Right cardiac atrium (tissue), 5 donors: ENCODE measurements at regions not wholly inside any gene's neighbourhood (a gene's known extent, or its start where the extent isn't known, plus 50 kb on each side); places are given as distances from the start of the nearest gene placed in this dataset.
A peak's percentile ranks its signal among the peaks of the same experiment; 100 is the strongest.

Source experiments
- ATAC-seq, 2 donors: fragments of 200-7000 bp; cut with Tn5 transposase; one replicate each; pipeline versions ENCODE4 v1.8.0 to v1.9.1; 2020; ENCODE audit warnings: moderate library complexity in 2 of 2, mild to moderate bottlenecking in 1 of 2
- DNase-seq, 3 donors: peaks; one replicate each; pipeline ENCODE4 v3.0.0-alpha.2; 2020
- H3K27ac ChIP-seq: one replicate; pipeline ENCODE4 v1.5.1; 2013; ENCODE audit warnings: mild to moderate bottlenecking, low read length, control low read depth, moderate library complexity
- H3K27me3 ChIP-seq: one replicate; pipeline ENCODE4 v1.6.1; 2013; ENCODE audit not compliant: control insufficient read depth, insufficient read depth
- H3K4me1 ChIP-seq: one replicate; pipeline ENCODE4 v1.6.1; 2013; ENCODE audit warnings: low read length; ENCODE audit not compliant: control insufficient read depth, insufficient read depth
- H3K4me3 ChIP-seq: one replicate; pipeline ENCODE4 v1.5.1; 2013; ENCODE audit warnings: low read length, control low read depth
- H3K9me3 ChIP-seq: one replicate; pipeline ENCODE4 v1.6.1; 2013; ENCODE audit warnings: low read length; ENCODE audit not compliant: control insufficient read depth
- WGBS: extraction: QIAGEN DNeasy Blood & Tissue Kit; methylation state at CpG from one replicate; pipeline ENCODE4 v1.1.7; 2013; 5-methylcytosine and 5-hydroxymethylcytosine counted together
- intact Hi-C, 4 donors: fragments of 100-400 bp; cut with DNase I; formaldehyde crosslinking; loops; one replicate each; pipeline versions ENCODE4 v1.11.0 to v1.14.0; 2022 to 2023
- donor health status: healthy with polysubstance abuse.
- donor health status: DM: no; HTN: yes; CAD: no.
- donor health status: DM: no; HTN: no; CAD: no.
- donor health status: DM: no; HTN: yes; CAD: no; lungs with severe emphysema.
- donor health status: DM: yes; HTN: yes; CAD: no.

DNA sequence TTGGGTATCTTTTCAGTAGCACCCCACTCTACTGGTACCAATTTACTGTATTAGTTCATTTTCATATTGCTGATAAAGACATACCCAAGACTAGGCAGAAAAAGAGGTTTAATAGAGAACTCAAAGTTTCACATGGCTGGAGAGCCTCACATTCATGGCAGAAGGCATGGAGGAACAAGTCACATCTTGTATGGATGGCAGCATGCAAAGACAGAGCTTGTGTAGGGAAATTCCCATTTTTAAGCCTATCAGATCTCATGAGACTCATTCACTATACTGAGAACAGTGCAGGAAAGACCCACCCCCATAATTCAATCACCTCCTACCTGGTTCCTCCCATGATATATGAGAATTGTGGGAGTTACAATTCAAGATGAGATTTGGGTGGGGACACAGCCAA, 878.6 kb upstream of the ADGRL4 start:
- no peaks in the 10 kb centered on the region for H3K27me3 ChIP-seq
- no peak overlapping the region for H3K4me3 ChIP-seq
- no peaks in the 10 kb centered on the region for H3K4me1 ChIP-seq
- ATAC-seq (no peak), DNase-seq (no peak)
- intact Hi-C loops: no loop called here
- no peaks in the 10 kb centered on the region for H3K9me3 ChIP-seq
- H3K27ac ChIP-seq: no peak overlapping the region

DNA sequence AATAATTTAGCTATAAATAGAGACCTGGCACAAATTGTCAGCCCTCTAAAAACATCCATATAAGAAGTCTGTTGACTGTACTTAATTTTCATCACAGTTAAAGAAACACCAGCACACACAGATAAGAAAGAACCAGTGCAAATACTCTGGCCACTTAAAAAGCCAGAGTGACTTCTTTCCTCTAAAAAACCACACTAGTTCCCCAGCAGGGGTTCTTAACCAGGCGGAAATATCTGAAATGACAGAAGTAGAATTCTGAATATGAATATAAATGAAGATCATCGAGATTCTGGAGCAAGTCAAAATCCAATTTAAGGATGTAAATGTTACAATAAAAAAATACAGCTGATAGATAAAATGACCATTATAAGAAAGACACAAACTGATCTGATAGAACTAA, 870.6 kb upstream of the ADGRL4 start:
- Histone ChIP-seq H3K27ac (no peak overlapping the region), H3K4me1 (no peaks in the 10 kb centered on the region), H3K27me3 (no peaks in the 10 kb centered on the region), H3K9me3 (no peaks in the 10 kb centered on the region), H3K4me3 (no peak overlapping the region)
- DNase-seq (no peak), ATAC-seq (no peak)
- 75% methylated on average over 2 of the region's 2 CpGs for WGBS
- intact Hi-C loops: no loop called here

DNA sequence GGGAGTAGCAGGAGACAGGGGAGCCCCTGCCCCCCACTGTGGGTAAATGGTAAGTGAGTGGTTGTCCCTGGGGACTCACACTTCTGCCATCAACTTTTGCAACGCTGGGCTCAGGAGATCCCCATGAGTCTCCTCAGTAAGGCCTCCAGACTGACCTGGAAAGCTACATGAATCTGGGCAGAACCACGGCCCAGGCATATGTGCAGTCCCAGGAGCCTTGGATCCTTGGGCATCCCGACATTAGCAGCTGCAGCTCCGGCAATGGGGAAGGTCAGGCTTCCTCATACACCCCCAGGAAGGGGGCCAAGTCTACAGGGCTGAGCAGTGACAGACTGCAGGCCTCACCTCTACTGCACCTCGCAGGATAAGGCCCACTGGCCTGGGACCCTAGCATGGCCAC, 868.7 kb upstream of the ADGRL4 start:
- no peaks in the 10 kb centered on the region for H3K4me1 ChIP-seq
- ATAC-seq: peak in 1 of 2 donors; percentile 26
- no peaks in the 10 kb centered on the region for H3K9me3 ChIP-seq
- 94% methylated on average over 5 of the region's 5 CpGs for WGBS
- H3K27me3 ChIP-seq: no peaks in the 10 kb centered on the region
- intact Hi-C loops: no loop called here
- H3K27ac ChIP-seq: no peak overlapping the region
- no peak for DNase-seq
- H3K4me3 ChIP-seq: no peak overlapping the region

DNA sequence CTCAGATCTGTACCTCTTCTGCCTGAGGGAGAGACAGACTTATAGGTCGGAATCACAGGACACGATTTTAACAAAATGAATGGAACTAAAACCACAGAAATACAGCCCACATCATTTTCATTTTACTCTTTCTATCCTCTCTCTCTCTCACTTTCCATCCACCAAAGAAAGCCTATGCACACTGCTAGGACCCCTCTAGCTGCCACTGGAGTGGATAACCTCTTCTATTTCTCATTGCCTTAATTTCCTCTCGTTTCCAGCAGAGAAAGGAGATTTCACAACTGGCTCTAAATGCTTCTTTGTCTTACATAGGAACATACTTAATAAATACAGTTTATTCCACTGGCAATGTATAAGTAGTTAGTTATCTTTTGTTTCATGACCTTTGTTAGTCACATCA, 867.8 kb upstream of the ADGRL4 start:
- Histone ChIP-seq H3K27ac (no peak overlapping the region), H3K27me3 (no peaks in the 10 kb centered on the region), H3K9me3 (no peaks in the 10 kb centered on the region), H3K4me1 (no peaks in the 10 kb centered on the region), H3K4me3 (no peak overlapping the region)
- DNase-seq (no peak), ATAC-seq (no peak)
- intact Hi-C loops: no loop called here
- 81% methylated on average over 3 of the region's 3 CpGs for WGBS

DNA sequence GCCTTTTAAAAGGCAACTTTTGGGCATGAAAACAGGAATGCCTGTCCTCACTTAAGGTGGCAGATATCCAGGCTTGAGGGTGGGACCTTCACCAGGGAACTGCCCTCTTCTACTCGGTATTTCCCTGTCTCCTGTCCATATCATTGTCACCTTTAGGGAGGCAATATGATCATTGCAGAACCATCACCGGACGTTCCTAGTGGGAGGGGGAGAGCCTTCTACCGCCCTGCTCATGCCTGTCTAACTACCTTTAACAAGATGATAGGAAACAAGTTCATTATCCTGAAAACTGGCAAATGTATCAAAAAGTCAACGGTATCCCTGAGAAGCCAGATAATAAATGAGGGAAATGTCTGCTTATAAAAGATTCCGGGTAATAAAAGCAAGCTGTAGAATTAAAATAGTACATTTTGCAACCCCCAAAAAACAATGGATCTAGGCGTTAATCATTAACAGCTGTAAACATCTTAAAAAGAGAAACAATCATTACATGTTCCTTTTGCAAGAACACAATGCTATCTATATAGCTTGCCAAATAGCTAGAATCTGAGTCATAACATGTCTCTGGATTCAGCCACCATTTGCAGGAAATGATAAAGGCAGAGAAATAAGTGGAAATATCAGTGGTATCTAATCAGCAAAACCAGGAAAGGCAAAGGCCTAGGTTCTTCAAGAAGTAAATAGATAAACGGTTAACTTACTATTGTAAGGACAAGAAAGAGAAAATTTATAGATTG, 852.9 kb upstream of the ADGRL4 start:
- 40% methylated on average over 8 of the region's 8 CpGs for WGBS
- intact Hi-C loops: no loop called here
- Histone ChIP-seq H3K27me3 (no peaks in the 10 kb centered on the region), H3K9me3 (no peaks in the 10 kb centered on the region), H3K4me3 (no peak overlapping the region), H3K27ac (no peak overlapping the region), H3K4me1 (no peaks in the 10 kb centered on the region)
- DNase-seq: no peak
- ATAC-seq: peak; percentile 71 to 87

DNA sequence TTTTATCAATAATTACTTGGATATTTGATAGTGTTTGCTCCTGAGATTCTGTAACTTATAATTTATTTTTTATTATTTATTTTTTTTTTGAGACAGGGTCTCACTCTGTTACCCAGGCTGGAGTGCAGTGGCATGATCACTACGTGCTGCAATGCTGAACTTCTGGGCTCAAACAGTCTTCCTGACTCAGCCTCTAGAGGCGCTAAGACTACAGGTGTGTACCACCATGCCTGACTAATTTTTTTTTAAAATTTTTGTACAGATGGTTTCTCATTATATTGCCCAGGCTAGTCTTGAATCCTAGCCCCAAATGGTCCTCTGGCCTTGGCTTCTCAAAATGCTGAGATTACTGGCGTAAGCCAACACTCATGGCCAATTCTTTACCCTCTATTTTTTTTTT, 845.5 kb upstream of the ADGRL4 start:
- Histone ChIP-seq H3K27ac (no peak overlapping the region), H3K4me1 (no peaks in the 10 kb centered on the region), H3K27me3 (no peaks in the 10 kb centered on the region), H3K4me3 (no peak overlapping the region), H3K9me3 (no peaks in the 10 kb centered on the region)
- intact Hi-C loops: no loop called here
- DNase-seq: no peak
- 81% methylated on average over 3 of the region's 3 CpGs for WGBS
- no peak for ATAC-seq

DNA sequence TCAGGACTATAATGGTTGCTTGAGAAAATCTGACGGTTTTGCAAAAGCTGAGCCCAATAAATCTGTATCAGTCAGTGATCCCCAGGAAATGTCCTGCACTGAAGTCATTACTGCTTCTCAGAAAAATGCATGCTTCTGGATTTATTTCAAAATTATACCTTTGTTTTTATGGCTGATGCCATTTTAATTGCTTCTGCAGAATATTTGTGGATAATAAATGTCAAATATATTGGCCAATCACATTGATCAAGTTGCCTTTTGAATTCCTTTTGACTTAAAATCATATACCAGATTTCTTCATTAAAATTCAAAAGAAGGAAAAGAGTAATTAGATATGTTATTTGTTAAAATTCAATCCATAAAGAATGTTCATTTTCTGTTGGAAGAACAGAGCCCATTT, 842.9 kb upstream of the ADGRL4 start:
- Histone ChIP-seq H3K9me3 (no peaks in the 10 kb centered on the region), H3K4me1 (no peaks in the 10 kb centered on the region), H3K27me3 (no peaks in the 10 kb centered on the region), H3K4me3 (no peak overlapping the region), H3K27ac (no peak overlapping the region)
- 88% methylated on average over 1 of the region's 1 CpG for WGBS
- ATAC-seq (no peak), DNase-seq (no peak)
- intact Hi-C loops: no loop called here

DNA sequence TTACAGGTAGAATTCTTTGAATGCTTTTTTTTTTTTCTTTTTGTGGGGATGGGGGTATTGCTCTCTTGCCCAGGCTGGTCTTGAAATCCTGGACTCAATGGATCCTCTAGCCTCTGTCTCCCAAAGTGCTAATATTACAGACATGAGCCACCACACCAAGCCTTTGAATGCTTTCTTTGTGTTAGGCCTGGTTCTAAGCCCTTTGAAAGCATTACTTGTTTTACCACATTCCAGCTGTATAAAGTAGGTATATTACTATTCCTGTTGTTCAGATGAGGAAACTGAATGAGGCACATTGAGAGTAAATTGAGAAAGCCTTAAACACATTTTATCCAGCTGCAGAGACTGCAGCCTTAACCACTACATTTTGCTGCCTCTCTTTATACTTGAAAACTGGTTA, 841.8 kb upstream of the ADGRL4 start:
- Histone ChIP-seq H3K4me1 (no peaks in the 10 kb centered on the region), H3K4me3 (no peak overlapping the region), H3K9me3 (no peaks in the 10 kb centered on the region), H3K27ac (no peak overlapping the region), H3K27me3 (no peaks in the 10 kb centered on the region)
- no peak for DNase-seq
- no peak for ATAC-seq
- intact Hi-C loops: no loop called here

DNA sequence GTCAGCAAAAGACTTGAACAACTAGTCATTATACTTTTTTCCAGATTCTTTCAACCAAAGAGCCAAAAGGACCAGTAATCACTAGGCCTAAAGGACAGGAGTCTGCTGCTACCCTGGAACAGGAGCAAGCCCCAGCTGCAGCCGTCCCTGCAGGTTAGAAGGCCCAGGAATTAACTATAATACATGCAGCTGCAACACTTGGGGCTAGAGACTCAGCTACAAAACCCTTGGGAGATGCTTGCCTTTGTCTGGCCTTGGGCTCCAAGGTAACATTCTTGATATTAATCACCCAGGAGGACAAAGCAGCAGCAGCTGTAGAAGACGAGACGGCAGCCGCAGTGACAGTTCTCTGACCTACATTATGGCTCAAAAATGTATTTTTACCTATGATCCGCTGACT, 841.2 kb upstream of the ADGRL4 start:
- ATAC-seq: peak in 1 of 2 donors; percentile 33
- Histone ChIP-seq H3K27ac (no peak overlapping the region), H3K4me3 (no peak overlapping the region), H3K4me1 (no peaks in the 10 kb centered on the region), H3K9me3 (no peaks in the 10 kb centered on the region), H3K27me3 (no peaks in the 10 kb centered on the region)
- intact Hi-C loops: no loop called here
- WGBS: 65% methylated on average over 5 of the region's 5 CpGs
- DNase-seq: peak in 2 of 3 donors; percentile 14 to 35

DNA sequence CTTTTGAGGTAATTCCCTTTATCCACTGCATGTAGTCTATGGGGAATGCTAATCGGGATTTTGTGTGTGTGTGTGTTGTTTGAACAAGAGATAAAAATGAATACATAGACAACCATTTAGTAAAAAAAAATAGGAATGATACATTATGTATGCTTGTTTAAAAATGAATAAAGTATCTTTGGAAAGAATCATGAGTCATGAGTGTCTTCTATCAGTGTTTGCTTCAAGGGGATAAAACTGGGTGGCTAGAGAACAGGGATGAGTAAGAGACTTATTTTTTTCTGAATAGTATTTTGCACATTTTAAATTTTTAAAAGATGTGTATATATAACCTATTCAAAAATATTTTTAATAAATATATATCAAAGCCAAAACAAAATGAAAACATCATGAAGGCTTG, 839.4 kb upstream of the ADGRL4 start:
- DNase-seq (no peak), ATAC-seq (no peak)
- no peaks in the 10 kb centered on the region for H3K9me3 ChIP-seq
- no peak overlapping the region for H3K27ac ChIP-seq
- 42% methylated on average over 1 of the region's 1 CpG for WGBS
- H3K4me1 ChIP-seq: no peaks in the 10 kb centered on the region
- intact Hi-C loops: no loop called here
- no peaks in the 10 kb centered on the region for H3K27me3 ChIP-seq
- H3K4me3 ChIP-seq: no peak overlapping the region

DNA sequence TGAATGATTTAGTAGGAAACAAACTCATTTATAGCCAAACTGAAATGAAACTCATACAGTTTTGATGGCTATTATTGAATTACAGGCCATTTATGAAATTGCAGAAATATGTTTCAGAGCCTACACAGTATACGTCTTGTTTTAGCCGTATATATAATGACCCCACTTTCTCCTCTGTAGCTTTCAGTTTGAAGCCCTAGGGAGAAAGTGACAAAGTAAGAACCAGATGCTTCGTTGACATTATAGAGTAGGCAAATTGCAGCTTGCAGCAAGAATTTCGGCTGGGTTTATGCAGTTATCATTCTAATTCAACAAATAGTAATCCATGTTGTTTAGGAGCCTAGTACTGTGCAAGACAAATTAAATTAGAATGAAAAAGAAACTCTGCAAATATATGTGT, 836.3 kb upstream of the ADGRL4 start:
- ATAC-seq: no peak

DNA sequence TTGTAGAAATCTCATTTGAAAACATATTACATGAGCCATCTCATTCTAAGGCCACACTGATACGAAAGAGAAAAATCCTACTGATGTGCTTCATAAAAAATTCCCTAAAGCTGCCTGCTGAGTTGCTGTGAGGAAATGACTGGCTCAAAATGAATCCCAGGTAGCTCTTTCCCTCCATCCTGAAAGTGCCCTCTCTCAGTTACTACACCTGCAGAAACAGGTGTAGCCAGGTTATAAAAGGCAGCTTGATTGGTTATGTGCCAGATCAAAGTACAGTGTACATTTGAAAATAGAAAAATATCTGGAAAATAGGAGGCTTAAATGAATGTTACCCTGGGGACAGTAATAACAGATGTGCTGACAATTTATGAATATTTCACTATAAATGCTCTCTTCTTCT, 833.4 kb upstream of the ADGRL4 start:
- 90% methylated on average over 1 of the region's 1 CpG for WGBS
- intact Hi-C loops: no loop called here
- H3K4me3 ChIP-seq: no peak overlapping the region
- no peaks in the 10 kb centered on the region for H3K4me1 ChIP-seq
- DNase-seq (no peak), ATAC-seq (no peak)
- no peaks in the 10 kb centered on the region for H3K27me3 ChIP-seq
- no peak overlapping the region for H3K27ac ChIP-seq
- H3K9me3 ChIP-seq: no peaks in the 10 kb centered on the region

More for the DNA sequence above, 836.3 kb upstream of the ADGRL4 start:
- intact Hi-C loops: no loop called here
- H3K27me3 ChIP-seq: no peaks in the 10 kb centered on the region
- 75% methylated on average over 4 of the region's 4 CpGs for WGBS
- no peak overlapping the region for H3K27ac ChIP-seq
- no peaks in the 10 kb centered on the region for H3K9me3 ChIP-seq
- H3K4me3 ChIP-seq: no peak overlapping the region
- H3K4me1 ChIP-seq: no peaks in the 10 kb centered on the region
- DNase-seq: no peak
